SH-SY5Y (cell line): ENCODE measurements at regions not wholly inside any gene's neighbourhood (a gene's known extent, or its start where the extent isn't known, plus 50 kb on each side); places are given as distances from the start of the nearest gene placed in this dataset.

Source experiments
- GATA2 ChIP-seq: IDR thresholded peaks from 2 replicates; pipeline ENCODE4 v1.6.1; 2011; ENCODE audit warnings: mild to moderate bottlenecking, low read depth, low read length
- GATA3 ChIP-seq: IDR thresholded peaks from 2 replicates; pipeline ENCODE4 v1.6.1; 2011; ENCODE audit warnings: low read depth, mild to moderate bottlenecking, low read length, moderate library complexity

DNA sequence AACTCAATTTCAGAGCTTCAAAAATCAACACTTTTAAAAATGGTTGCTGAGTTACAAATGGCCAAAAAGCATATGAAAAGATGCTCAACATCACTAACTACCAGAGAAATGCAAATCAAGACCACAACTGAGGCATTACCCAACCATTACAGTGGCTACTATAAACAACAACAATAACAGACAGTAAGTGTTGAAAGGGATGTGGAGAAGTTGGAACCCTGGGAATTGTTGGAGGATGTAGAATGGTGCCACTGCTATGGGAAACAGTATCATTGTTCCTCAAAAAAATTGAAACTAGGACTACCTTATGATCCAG lies 173.3 kb upstream of the SPRED2 start:
- TF ChIP-seq GATA3 (no peak), GATA2 (no peak)
